H1 (cell line): ENCODE measurements at regions not wholly inside any gene's neighbourhood (a gene's known extent, or its start where the extent isn't known, plus 50 kb on each side); places are given as distances from the start of the nearest gene placed in this dataset.

Experiments
- CTCF ChIA-PET: fragments of 300-600 bp; sonication (Branson Sonifier 250); formaldehyde crosslinking; loops from one replicate; lab custom pipeline; 2021; ENCODE audit not compliant: partially characterized antibody; lab: Charles Lee
- POLR2A ChIA-PET: fragments of 300-600 bp; sonication (Branson Sonifier 250); formaldehyde crosslinking; loops from one replicate; lab custom pipeline; 2021; ENCODE audit warnings: inconsistent platforms; ENCODE audit not compliant: partially characterized antibody; lab: Charles Lee
- DNase-seq, 2 experiments: peaks; one replicate each; pipeline versions ENCODE4 v3.0.0 to v3.0.0-alpha.2; 2010 to 2022; ENCODE audit warnings: low spot score in 2 of 2, low read depth in 1 of 2, mixed read lengths in 1 of 2
- FAIRE-seq: peaks from 2 replicates; lab custom pipeline; 2011; peaks lifted over from hg19 to GRCh38; lab: Jason Lieb, UNC
- H2AFZ ChIP-seq: 2 replicates; pipeline ENCODE4 v1.8.1; 2012; ENCODE audit warnings: low read length, inconsistent platforms
- H2AK5ac ChIP-seq: 2 replicates; pipeline ENCODE4 v1.6.1; 2013; ENCODE audit warnings: low read depth, low read length
- H2BK120ac ChIP-seq: replicated peaks from 2 replicates; pipeline ENCODE3; 2013; ENCODE audit warnings: low read depth, low read length, inconsistent platforms
- H2BK12ac ChIP-seq: 2 replicates; pipeline ENCODE4 v1.6.1; 2013; ENCODE audit warnings: low read depth, low read length
- H2BK15ac ChIP-seq: 2 replicates; pipeline ENCODE4 v1.6.1; 2013; ENCODE audit warnings: low read length
- H2BK20ac ChIP-seq: 2 replicates; pipeline ENCODE4 v1.6.1; 2013; ENCODE audit warnings: low read length
- H2BK5ac ChIP-seq: 2 replicates; pipeline ENCODE4 v1.6.1; 2013; ENCODE audit warnings: low read depth, low read length
- H3K14ac ChIP-seq: 2 replicates; pipeline ENCODE4 v1.6.1; 2013; ENCODE audit warnings: inconsistent platforms; ENCODE audit not compliant: insufficient read length
- H3K18ac ChIP-seq: 2 replicates; pipeline ENCODE4 v1.6.1; 2013; ENCODE audit warnings: low read length; ENCODE audit errors: extremely low read depth
- H3K23ac ChIP-seq: 2 replicates; pipeline ENCODE4 v1.6.1; 2013; ENCODE audit warnings: inconsistent platforms; ENCODE audit not compliant: insufficient read length
- H3K23me2 ChIP-seq: 2 replicates; pipeline ENCODE4 v1.6.1; 2013; ENCODE audit warnings: low read depth, low read length
- H3K27ac ChIP-seq: 2 replicates; pipeline ENCODE4 v1.6.1; 2011; ENCODE audit warnings: low read depth, low read length, inconsistent platforms
- H3K27me3 ChIP-seq, 4 experiments: replicated peaks in 1 of 4; 1 replicate in 1 of 4; 2 replicates in 3 of 4; pipeline versions ENCODE4 v1.6.1 to v1.8.1; 2011 to 2013; ENCODE audit warnings: low read length in 3 of 4, mild to moderate bottlenecking in 3 of 4, inconsistent platforms in 2 of 4, mixed read lengths in 2 of 4, moderate library complexity in 1 of 4; ENCODE audit not compliant: control insufficient read depth in 3 of 4, insufficient read depth in 3 of 4; ENCODE audit errors: extremely low read depth in 1 of 4
- H3K36me3 ChIP-seq, 4 experiments: 2 replicates each; pipeline versions ENCODE4 v1.6.1 to v1.8.1; 2011 to 2013; ENCODE audit warnings: mild to moderate bottlenecking in 4 of 4, low read length in 3 of 4, moderate library complexity in 2 of 4, control low read depth in 1 of 4, inconsistent platforms in 1 of 4; ENCODE audit not compliant: insufficient read depth in 4 of 4, control insufficient read depth in 2 of 4
- H3K4ac ChIP-seq: replicated peaks from 2 replicates; pipeline ENCODE3; 2013; ENCODE audit warnings: low read length, low read depth, mixed read lengths, inconsistent platforms; ENCODE audit not compliant: insufficient read length
- H3K4me1 ChIP-seq, 4 experiments: replicated peaks in 1 of 4; 1 replicate in 1 of 4; 2 replicates in 3 of 4; pipeline versions ENCODE4 v1.6.1 to v1.8.1; 2011 to 2013; ENCODE audit warnings: low read length in 3 of 4, inconsistent platforms in 2 of 4, mixed read lengths in 1 of 4; ENCODE audit not compliant: insufficient read depth in 4 of 4, control insufficient read depth in 3 of 4
- H3K4me2 ChIP-seq, 2 experiments: 2 replicates each; pipeline versions ENCODE4 v1.6.1 to v1.8.1; 2011 to 2013; ENCODE audit warnings: low read depth in 2 of 2, low read length in 2 of 2, control low read depth in 1 of 2, inconsistent platforms in 1 of 2, mild to moderate bottlenecking in 1 of 2; ENCODE audit not compliant: insufficient read depth in 1 of 2
- H3K4me3 ChIP-seq, 4 experiments: fragments of 200-600, 300-600 bp in 1 of 4; sonication (generic), shearing (Covaris generic), sonication (Bioruptor Twin) in 1 of 4; 2 replicates each; pipeline versions ENCODE4 v1.5.1 to v1.8.1; 2011 to 2016; ENCODE audit warnings: low read length in 4 of 4, low read depth in 3 of 4, control low read depth in 2 of 4, inconsistent platforms in 2 of 4, mild to moderate bottlenecking in 2 of 4, mixed read lengths in 1 of 4, moderate library complexity in 1 of 4; ENCODE audit not compliant: insufficient read depth in 2 of 4; ENCODE audit errors: extremely low read depth in 1 of 4
- H3K56ac ChIP-seq: replicated peaks from 2 replicates; pipeline ENCODE3; 2013; ENCODE audit warnings: low read depth, mild to moderate bottlenecking, mixed read lengths, low read length, inconsistent platforms; ENCODE audit not compliant: insufficient read length
- H3K79me1 ChIP-seq: 2 replicates; pipeline ENCODE4 v1.6.1; 2013; ENCODE audit warnings: low read depth, low read length, control low read depth
- H3K79me2 ChIP-seq, 2 experiments: 2 replicates each; pipeline versions ENCODE4 v1.6.1 to v1.8.1; 2012 to 2013; ENCODE audit warnings: low read length in 2 of 2, mild to moderate bottlenecking in 2 of 2, inconsistent platforms in 1 of 2; ENCODE audit not compliant: insufficient read depth in 2 of 2, control insufficient read depth in 1 of 2
- H3K9ac ChIP-seq, 4 experiments: replicated peaks in 1 of 4; 1 replicate in 1 of 4; 2 replicates in 3 of 4; pipeline versions ENCODE4 v1.6.1 to v1.8.1; 2011 to 2013; ENCODE audit warnings: low read depth in 3 of 4, low read length in 3 of 4, control low read depth in 2 of 4, mild to moderate bottlenecking in 2 of 4, moderate library complexity in 2 of 4, inconsistent platforms in 1 of 4; ENCODE audit errors: extremely low read depth in 1 of 4
- H3K9me3 ChIP-seq, 2 experiments: 2 replicates each; pipeline versions ENCODE4 v1.6.1 to v1.8.1; 2012 to 2013; ENCODE audit warnings: mild to moderate bottlenecking in 2 of 2, moderate library complexity in 2 of 2, control low read depth in 1 of 2, inconsistent platforms in 1 of 2, low read depth in 1 of 2, low read length in 1 of 2, mixed read lengths in 1 of 2; ENCODE audit not compliant: insufficient read depth in 2 of 2
- H4K20me1 ChIP-seq, 2 experiments: replicated peaks in 1 of 2; 2 replicates each; pipeline versions ENCODE3 to v1.8.1; 2011 to 2013; ENCODE audit warnings: inconsistent platforms in 2 of 2, low read length in 2 of 2, mild to moderate bottlenecking in 1 of 2; ENCODE audit not compliant: insufficient read depth in 2 of 2, control insufficient read depth in 1 of 2
- H4K5ac ChIP-seq: 2 replicates; pipeline ENCODE4 v1.6.1; 2013; ENCODE audit warnings: low read length, low read depth, mixed read lengths, inconsistent platforms; ENCODE audit not compliant: insufficient read length
- H4K8ac ChIP-seq: 2 replicates; pipeline ENCODE4 v1.8.0; 2013; ENCODE audit warnings: mild to moderate bottlenecking, moderate library complexity, low read length, inconsistent platforms; ENCODE audit not compliant: insufficient read depth; ENCODE audit errors: extremely low read depth
- H4K91ac ChIP-seq: replicated peaks from 2 replicates; pipeline ENCODE3; 2013; ENCODE audit warnings: low read length, mixed read lengths, inconsistent platforms; ENCODE audit not compliant: insufficient read length
- CHD2 ChIP-seq: IDR thresholded peaks from 2 replicates; pipeline ENCODE4 v1.6.1; 2012; ENCODE audit warnings: low read length, improper control_type of control experiment
- MAFK ChIP-seq: IDR thresholded peaks from 2 replicates; pipeline ENCODE4 v1.6.1; 2012; ENCODE audit warnings: low read depth, mild to moderate bottlenecking, improper control_type of control experiment, low read length
- POLR2AphosphoS5 ChIP-seq: IDR thresholded peaks from 2 replicates; pipeline ENCODE4 v1.6.1; 2011; ENCODE audit warnings: low read depth, low read length
- RAD21 ChIP-seq, 2 experiments: IDR thresholded peaks in 1 of 2; conservative IDR thresholded peaks in 1 of 2; 2 replicates each; pipeline ENCODE4 v1.6.1; 2011; ENCODE audit warnings: low read depth in 2 of 2, low read length in 2 of 2, improper control_type of control experiment in 1 of 2, inconsistent platforms in 1 of 2, mild to moderate bottlenecking in 1 of 2, moderate library complexity in 1 of 2
- TEAD4 ChIP-seq: IDR thresholded peaks from 2 replicates; pipeline ENCODE4 v1.6.1; 2012; ENCODE audit warnings: low read depth, low read length, inconsistent platforms, mixed read lengths
- WGBS, 2 experiments: shearing (Covaris generic) in 1 of 2; methylation state at CpG; one replicate each; pipeline versions ENCODE4 v1.1.6 to v1.1.7; 2013 to 2015; ENCODE audit warnings: low lambda C conversion rate in 2 of 2, mixed read lengths in 2 of 2, inconsistent platforms in 1 of 2, low coverage in 1 of 2, missing lambda C conversion rate in 1 of 2; ENCODE audit not compliant: insufficient replicate concordance in 2 of 2, insufficient coverage in 1 of 2, insufficient read length in 1 of 2; ENCODE audit errors: extremely low coverage in 1 of 2, missing lambda C conversion rate in 1 of 2; 5-methylcytosine and 5-hydroxymethylcytosine counted together

GRCh38 chr2:204114295-204115136, 178.0 kb downstream of the ICOS start:
- Histone ChIP-seq H3K56ac (no peak overlapping the region), H3K4me1 (peaks cover 0 to 14% (median 12%) of the 10 kb centered on the region in 4 experiments; a peak in 5 of 7 replicates), H4K8ac (no peak overlapping the region), H3K79me2 (no peaks in the 10 kb centered on the region), H4K5ac (no peak overlapping the region), H3K36me3 (no peaks in the 10 kb centered on the region), H3K9me3 (no peaks in the 10 kb centered on the region), H3K14ac (no peak overlapping the region), H4K20me1 (no peaks in the 10 kb centered on the region), H3K23me2 (no peaks in the 10 kb centered on the region), H4K91ac (no peak overlapping the region), H3K4me3 (no peak overlapping the region), H2BK5ac (no peak overlapping the region), H2BK120ac (no peak overlapping the region), H2AFZ (no peak overlapping the region; the same call in 1 of the 2 replicates), H3K9ac (no peak overlapping the region), H3K27ac (no peak overlapping the region), H3K4ac (no peak overlapping the region), H3K4me2 (no peak overlapping the region), H3K18ac (no peak overlapping the region), H3K23ac (no peak overlapping the region), H2BK20ac (0 out of 2 replicates have a peak overlapping the region, but pooled peaks have one; percentile 36), H2BK12ac (peak overlapping the region; percentile 90; the same call in 1 of the 2 replicates), H3K27me3 (no peaks in the 10 kb centered on the region), H2AK5ac (no peak overlapping the region), H2BK15ac (no peak overlapping the region), H3K79me1 (no peaks in the 10 kb centered on the region)
- ChIA-PET CTCF (interaction anchor here (1.2 to 1.6 kb wide), 3 partner anchors 27 to 64 kb away, joined by 4 to 5 read pairs (median 4); no protein-coding TSS in a partner anchor), POLR2A (no interaction called here)
- 91% methylated on average over 11 of the region's 11 CpGs; no CpG with 5 or more reads in 1 of the 2 experiments for WGBS, 2 experiments
- TF ChIP-seq CHD2, result no peak
- no peak for TF ChIP-seq RAD21 (IDR thresholded peaks at IDR 0.05 in 1 of 2, conservative IDR thresholded peaks at IDR 0.05 in 1 of 2; ENCODE audit: low read depth in 2 of 2, low read length in 2 of 2)
- no peak for TF ChIP-seq MAFK
- no peak for TF ChIP-seq POLR2AphosphoS5
- TF ChIP-seq TEAD4, result no peak
- no peak for DNase-seq
- FAIRE-seq, result no peak
